Panc1 (cell line): ENCODE measurements at regions not wholly inside any gene's neighbourhood (a gene's known extent, or its start where the extent isn't known, plus 50 kb on each side); places are given as distances from the start of the nearest gene placed in this dataset.

Experiments used
- POLR2AphosphoS5 ChIP-seq: IDR thresholded peaks from 2 replicates; pipeline ENCODE4 v1.6.1; 2012; ENCODE audit warnings: mild to moderate bottlenecking, low read depth, low read length, moderate library complexity
- TF ChIP-seq, protein P1 (sequence below): fragments of 450-650 bp; IDR thresholded peaks from 2 replicates; pipeline ENCODE4 v1.5.1; 2017; ENCODE audit warnings: mild to moderate bottlenecking

GRCh38 chr11:127493330-127494022 is 492.9 kb upstream of the KIRREL3 start:
- no peak for TF ChIP-seq POLR2AphosphoS5
- TF ChIP-seq, protein P1, sequence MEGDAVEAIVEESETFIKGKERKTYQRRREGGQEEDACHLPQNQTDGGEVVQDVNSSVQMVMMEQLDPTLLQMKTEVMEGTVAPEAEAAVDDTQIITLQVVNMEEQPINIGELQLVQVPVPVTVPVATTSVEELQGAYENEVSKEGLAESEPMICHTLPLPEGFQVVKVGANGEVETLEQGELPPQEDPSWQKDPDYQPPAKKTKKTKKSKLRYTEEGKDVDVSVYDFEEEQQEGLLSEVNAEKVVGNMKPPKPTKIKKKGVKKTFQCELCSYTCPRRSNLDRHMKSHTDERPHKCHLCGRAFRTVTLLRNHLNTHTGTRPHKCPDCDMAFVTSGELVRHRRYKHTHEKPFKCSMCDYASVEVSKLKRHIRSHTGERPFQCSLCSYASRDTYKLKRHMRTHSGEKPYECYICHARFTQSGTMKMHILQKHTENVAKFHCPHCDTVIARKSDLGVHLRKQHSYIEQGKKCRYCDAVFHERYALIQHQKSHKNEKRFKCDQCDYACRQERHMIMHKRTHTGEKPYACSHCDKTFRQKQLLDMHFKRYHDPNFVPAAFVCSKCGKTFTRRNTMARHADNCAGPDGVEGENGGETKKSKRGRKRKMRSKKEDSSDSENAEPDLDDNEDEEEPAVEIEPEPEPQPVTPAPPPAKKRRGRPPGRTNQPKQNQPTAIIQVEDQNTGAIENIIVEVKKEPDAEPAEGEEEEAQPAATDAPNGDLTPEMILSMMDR = peak; percentile 60
